ENCODE measurements at regions not wholly inside any gene's neighbourhood (a gene's known extent, or its start where the extent isn't known, plus 50 kb on each side); places are given as distances from the start of the nearest gene placed in this dataset.

GRCh38 chr2:42965196-42965595 lies 172.8 kb upstream of the HAAO start:
- in situ Hi-C loops (cut with HindIII; ENCODE audit: low sequenced_read_pairs): no loop called here

DNA sequence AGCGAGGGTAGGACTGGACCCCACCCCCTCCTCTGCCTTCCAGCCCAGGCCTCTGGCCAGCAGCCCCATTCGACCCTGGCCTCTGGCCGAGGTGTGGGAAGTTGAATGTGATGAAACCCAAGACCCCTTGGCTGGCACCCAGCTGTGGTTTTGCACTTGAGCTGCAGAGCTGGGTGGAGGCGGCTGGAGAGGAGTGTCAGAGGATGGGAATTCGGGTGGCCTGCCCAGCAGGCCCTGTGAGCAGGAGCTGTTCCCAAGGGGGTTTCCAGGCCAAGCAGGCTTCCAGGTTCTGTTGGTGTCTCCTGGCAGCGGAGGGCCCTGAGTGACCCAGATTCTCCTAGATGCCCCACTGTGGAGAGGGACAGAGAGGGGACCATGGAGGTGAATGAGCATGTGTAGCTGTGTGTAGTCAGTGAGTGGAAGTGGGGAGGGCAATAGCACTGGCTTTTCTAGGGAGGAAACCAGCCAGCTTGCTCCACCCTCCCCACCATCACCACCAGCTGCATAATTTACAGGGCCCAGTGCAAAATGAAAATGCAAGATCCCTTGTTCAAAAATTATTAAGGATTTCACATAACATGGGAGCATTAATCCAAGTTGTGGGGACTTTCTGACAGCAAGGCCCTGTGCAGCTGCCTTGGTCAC lies 172.2 kb upstream of the HAAO start:
- in situ Hi-C loops (cut with HindIII; ENCODE audit: low sequenced_read_pairs): loop anchor here (5.0 kb wide), 1 partner anchor 78 kb away; no protein-coding TSS in a partner anchor

GRCh38 chr2:42963452-42964068 lies 171.2 kb upstream of the HAAO start:
- in situ Hi-C loops (cut with HindIII; ENCODE audit: low sequenced_read_pairs): loop anchor here (5.0 kb wide), 1 partner anchor 79 kb away; no protein-coding TSS in a partner anchor

GRCh38 chr2:42962508-42962953 lies 170.1 kb upstream of the HAAO start:
- in situ Hi-C loops (cut with HindIII; ENCODE audit: low sequenced_read_pairs): loop anchor here (5.0 kb wide), 1 partner anchor 80 kb away; no protein-coding TSS in a partner anchor

DNA sequence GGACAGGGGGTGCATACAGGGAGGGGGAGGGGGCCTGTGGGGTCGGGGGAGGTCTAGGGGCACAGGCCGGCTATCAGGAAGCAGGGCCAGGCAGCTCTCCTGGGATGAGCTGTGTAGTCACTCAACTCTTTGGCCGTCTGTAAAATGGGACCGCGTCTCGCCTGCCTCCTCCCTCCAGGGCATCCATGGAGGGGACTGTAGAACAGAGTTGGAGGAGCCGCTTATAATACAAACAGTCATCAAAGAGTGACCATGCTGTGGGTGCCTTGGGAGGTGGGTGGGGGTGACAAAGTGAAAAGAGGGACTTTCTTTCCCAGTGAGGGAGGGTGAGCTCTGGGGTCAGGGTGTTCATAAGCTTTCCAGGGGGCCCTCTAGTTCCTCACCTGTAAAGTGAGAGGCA lies 169.6 kb upstream of the HAAO start:
- in situ Hi-C loops (cut with HindIII; ENCODE audit: low sequenced_read_pairs): loop anchor here (5.0 kb wide), 1 partner anchor 80 kb away; no protein-coding TSS in a partner anchor

- in situ Hi-C loops (cut with HindIII; ENCODE audit: low sequenced_read_pairs): loop anchor here (5.0 kb wide), 1 partner anchor 81 kb away; no protein-coding TSS in a partner anchor
These were observed 169.0 kb upstream of the HAAO start for GRCh38 chr2:42961385-42961811.

DNA sequence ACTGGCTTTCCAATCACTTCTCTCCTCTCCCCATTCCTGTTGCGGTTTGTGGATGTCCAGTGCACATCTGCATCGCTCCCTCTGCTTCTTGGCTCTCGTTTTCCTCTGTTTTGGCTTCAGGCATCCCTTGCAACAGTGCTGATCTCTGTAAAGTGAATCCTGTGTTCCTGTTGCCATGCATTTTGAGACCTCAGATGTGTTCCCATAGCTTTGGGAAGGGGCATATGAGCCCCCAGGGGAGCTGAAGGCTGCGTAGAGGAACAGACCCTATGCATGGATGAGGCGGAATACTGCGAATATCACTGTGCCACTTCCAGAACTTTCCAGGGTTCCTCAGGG lies 168.4 kb upstream of the HAAO start:
- in situ Hi-C loops (cut with HindIII; ENCODE audit: low sequenced_read_pairs): loop anchor here (5.0 kb wide), 1 partner anchor 81 kb away; no protein-coding TSS in a partner anchor

GRCh38 chr2:42960002-42960841 lies 167.8 kb upstream of the HAAO start:
- in situ Hi-C loops (cut with HindIII; ENCODE audit: low sequenced_read_pairs): loop anchor here (5.0 kb wide), 1 partner anchor 82 kb away; no protein-coding TSS in a partner anchor

- in situ Hi-C loops (cut with HindIII; ENCODE audit: low sequenced_read_pairs): loop anchor here (5.0 kb wide), 1 partner anchor 83 kb away; no protein-coding TSS in a partner anchor
These were observed 167.0 kb upstream of the HAAO start for GRCh38 chr2:42959234-42960001.

- in situ Hi-C loops (cut with HindIII; ENCODE audit: low sequenced_read_pairs): no loop called here
These were observed 166.4 kb upstream of the HAAO start for GRCh38 chr2:42958741-42959233.

- in situ Hi-C loops (cut with HindIII; ENCODE audit: low sequenced_read_pairs): no loop called here
These were observed 165.5 kb upstream of the HAAO start for GRCh38 chr2:42957861-42958301.

DNA sequence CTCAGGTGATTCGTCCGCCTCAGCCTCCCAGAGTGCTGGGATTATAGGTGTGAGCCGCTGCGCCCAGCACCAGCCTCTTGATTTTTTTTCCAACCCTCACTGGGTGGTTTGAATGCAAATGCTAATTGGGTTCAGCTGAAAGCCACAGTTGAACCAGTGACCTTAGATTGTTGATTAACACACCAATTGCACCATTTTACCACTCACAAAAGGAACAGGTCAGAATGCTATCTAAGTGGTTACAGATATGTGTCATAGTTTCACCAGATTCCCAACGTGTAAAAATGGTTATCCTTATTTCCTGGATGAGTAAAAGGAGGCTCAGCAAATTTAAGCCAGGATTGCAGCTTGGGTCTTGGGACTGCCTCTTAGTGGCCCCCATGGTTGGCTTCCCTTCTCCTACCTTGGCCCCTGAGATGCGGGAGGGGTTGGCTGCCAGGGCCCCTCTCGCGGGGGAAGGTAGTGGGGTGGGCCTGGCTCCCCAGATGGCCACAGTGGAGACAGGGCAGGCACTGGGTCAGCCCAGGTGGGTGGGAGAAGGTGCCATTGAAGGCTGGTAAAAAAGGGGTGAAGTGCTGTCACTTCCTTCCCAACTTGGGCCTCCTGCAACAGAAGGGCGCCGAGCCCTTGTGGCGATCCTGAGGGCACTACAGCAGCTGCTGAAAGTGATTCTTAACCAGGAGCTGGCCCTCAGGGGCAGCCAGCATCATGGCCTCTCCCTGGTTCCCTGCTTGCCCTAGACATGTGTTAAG lies 164.9 kb upstream of the HAAO start:
- in situ Hi-C loops (cut with HindIII; ENCODE audit: low sequenced_read_pairs): no loop called here

- in situ Hi-C loops (cut with HindIII; ENCODE audit: low sequenced_read_pairs): no loop called here
These were observed 162.0 kb upstream of the HAAO start for GRCh38 chr2:42954227-42954962.

GRCh38 chr2:42953216-42953615 lies 160.8 kb upstream of the HAAO start:
- in situ Hi-C loops (cut with HindIII; ENCODE audit: low sequenced_read_pairs): no loop called here

GRCh38 chr2:42951263-42951938 lies 159.0 kb upstream of the HAAO start:
- in situ Hi-C loops (cut with HindIII; ENCODE audit: low sequenced_read_pairs): no loop called here

DNA sequence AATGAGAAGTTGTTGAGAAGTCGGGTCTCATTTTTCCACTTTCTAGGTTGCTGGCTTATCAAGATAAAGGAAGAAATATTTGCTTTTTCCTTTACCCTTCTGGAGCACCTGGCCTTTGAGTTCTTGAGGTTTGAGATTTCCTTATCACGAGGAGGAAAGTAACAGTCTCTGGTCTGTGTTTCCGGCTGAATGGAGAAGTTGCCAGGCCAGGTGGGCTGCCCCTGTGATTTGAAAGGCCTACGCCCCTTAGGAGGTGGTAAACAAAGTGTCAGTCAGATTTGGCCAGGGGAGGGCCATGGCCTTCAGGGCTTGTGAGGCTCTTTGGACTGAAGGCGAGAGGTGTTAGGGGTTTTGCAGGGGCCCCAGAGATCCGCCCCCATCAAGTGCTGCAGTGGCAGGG lies 156.7 kb upstream of the HAAO start:
- in situ Hi-C loops (cut with HindIII; ENCODE audit: low sequenced_read_pairs): no loop called here

DNA sequence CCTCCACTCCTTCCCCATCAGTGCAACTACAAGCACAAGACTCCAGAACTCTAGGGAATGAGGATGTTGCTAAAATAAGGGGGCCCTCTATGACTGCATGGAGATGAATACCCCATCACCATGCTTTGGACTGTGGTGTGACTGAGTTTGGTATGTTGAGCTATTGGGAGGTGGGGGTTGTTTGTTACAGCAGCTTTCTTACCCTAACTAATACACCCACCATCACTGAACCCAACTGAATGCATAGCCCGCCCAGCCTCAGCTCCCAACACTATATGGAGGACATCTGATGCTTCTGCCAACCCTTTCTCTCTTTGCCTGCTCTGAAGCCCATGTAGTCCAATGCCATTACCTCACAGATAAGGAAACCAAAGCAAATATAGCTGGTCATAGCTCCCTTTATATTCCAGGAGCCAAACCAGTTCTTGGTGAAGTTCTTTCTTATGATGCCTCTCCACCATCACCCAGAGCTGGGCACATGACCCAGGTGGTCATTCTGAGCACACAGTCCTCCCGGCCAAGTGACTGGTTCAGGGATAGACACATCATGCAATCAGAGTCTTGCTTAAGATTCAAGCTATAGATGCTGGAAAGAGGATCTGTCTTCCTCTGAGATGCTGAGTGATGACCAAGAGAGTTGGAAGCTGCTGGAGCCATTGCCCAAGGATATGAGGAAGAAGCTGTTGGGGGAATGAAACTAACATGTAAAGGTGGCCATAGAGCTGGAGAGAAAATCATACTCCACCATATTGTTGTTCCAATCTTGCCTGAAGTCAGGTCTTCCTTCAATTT lies 155.6 kb upstream of the HAAO start:
- in situ Hi-C loops (cut with HindIII; ENCODE audit: low sequenced_read_pairs): no loop called here
